GM06990 (cell line): ENCODE measurements at regions not wholly inside any gene's neighbourhood (a gene's known extent, or its start where the extent isn't known, plus 50 kb on each side); places are given as distances from the start of the nearest gene placed in this dataset.

Experiments used
- DNase-seq: peaks from one replicate; pipeline ENCODE4 v3.0.0-alpha.2; 2011; ENCODE audit not compliant: insufficient read length; ENCODE audit errors: extremely low read depth
- H3K27me3 ChIP-seq: replicated peaks from 2 replicates; pipeline ENCODE4 v1.6.0; 2011; ENCODE audit warnings: low read length; ENCODE audit not compliant: control insufficient read depth, insufficient read depth
- H3K36me3 ChIP-seq: 2 replicates; pipeline ENCODE4 v1.5.1; 2011; ENCODE audit warnings: low read length; ENCODE audit not compliant: control insufficient read depth, insufficient read depth
- H3K4me3 ChIP-seq: replicated peaks from 2 replicates; pipeline ENCODE4 v1.5.1; 2011; ENCODE audit warnings: low read depth, mild to moderate bottlenecking, control low read depth, low read length
- TF ChIP-seq, protein P1 (sequence below): IDR thresholded peaks from 2 replicates; pipeline ENCODE4 v1.5.1; 2011; ENCODE audit warnings: low read length, control low read depth, mild to moderate bottlenecking, inconsistent platforms; ENCODE audit not compliant: insufficient read depth, poor library complexity, severe bottlenecking

DNA sequence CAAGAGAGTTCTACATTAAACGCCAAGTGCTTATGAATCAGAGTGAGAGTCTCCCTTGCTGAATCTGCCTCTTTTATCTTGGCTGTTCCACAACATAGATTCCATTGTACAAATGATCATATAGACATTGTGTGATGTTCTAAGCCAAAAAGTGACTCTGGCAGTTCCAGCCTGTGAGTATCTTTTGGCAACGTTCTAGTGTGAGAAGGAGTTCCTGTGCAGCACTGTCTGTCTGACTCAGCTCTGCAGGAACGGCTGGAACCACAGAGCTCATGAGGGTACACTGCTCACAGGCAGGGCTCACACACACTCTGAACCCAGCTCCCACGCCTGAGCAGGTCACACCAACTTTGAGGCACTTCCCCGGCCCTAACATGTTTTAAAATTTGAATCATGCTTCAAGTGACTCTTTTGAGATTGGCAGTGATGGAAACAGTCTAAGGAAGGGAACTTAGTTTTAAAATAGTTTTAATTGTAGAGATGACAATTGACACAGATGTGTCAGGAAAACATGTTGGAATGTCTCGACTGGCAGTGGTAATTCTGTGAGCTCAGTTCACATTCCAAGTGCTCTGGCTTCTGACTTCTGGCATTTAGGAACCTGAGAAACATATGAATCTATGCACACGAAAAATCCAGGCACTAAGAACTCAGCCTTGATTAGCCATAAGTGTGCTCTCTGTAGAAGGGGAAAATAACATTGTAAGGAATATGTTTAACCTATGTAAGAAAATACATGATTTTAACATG lies 272.0 kb downstream of the UQCRFS1 start:
- no peak overlapping the region for H3K4me3 ChIP-seq
- no peaks in the 10 kb centered on the region for H3K27me3 ChIP-seq
- no peak for DNase-seq
- TF ChIP-seq, protein P1, sequence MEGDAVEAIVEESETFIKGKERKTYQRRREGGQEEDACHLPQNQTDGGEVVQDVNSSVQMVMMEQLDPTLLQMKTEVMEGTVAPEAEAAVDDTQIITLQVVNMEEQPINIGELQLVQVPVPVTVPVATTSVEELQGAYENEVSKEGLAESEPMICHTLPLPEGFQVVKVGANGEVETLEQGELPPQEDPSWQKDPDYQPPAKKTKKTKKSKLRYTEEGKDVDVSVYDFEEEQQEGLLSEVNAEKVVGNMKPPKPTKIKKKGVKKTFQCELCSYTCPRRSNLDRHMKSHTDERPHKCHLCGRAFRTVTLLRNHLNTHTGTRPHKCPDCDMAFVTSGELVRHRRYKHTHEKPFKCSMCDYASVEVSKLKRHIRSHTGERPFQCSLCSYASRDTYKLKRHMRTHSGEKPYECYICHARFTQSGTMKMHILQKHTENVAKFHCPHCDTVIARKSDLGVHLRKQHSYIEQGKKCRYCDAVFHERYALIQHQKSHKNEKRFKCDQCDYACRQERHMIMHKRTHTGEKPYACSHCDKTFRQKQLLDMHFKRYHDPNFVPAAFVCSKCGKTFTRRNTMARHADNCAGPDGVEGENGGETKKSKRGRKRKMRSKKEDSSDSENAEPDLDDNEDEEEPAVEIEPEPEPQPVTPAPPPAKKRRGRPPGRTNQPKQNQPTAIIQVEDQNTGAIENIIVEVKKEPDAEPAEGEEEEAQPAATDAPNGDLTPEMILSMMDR, result no peak
- no peaks in the 10 kb centered on the region for H3K36me3 ChIP-seq

DNA sequence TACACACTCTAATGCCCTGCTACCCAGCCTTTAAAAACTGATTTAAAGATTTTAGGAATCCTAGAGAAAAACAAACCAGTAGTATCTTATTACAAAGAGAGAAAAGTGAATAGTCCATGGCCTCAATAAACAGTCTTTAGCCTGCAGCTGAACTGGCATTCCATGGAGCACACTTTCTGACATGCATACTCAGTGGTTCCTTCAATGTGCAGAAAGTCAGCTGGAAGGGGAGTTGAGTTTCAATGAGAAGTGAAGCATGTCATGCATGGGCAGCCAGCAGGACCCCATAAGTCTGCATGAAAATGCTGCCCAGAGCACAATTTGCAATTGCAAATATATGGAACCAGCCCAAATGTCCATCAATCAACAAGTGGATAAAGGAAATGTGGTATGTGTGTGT lies 273.7 kb downstream of the UQCRFS1 start:
- no peak for DNase-seq
- TF ChIP-seq, protein P1, result no peak
- no peak overlapping the region for H3K4me3 ChIP-seq
- no peaks in the 10 kb centered on the region for H3K36me3 ChIP-seq
- no peaks in the 10 kb centered on the region for H3K27me3 ChIP-seq

DNA sequence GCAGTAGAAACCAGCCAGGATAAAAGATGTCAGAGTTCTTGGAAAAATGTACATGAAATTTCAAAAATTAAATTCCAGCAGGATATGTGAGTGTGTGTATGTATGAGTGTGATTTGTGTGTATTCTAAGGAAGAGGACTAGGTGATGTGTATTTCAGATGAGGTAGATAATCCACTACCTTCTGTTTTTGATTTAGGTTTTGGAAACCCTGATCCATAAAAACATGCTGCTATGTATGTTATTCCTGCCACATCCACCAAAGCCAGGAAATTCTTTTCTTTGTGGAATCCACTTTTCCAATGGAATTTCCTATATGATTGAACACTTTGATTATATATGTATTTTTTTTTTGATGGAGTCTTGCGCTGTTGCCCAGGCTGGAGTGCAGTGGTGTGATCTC lies 276.9 kb downstream of the UQCRFS1 start:
- Histone ChIP-seq H3K4me3 (no peak overlapping the region), H3K27me3 (no peaks in the 10 kb centered on the region), H3K36me3 (no peaks in the 10 kb centered on the region)
- TF ChIP-seq, protein P1, result no peak
- no peak for DNase-seq

DNA sequence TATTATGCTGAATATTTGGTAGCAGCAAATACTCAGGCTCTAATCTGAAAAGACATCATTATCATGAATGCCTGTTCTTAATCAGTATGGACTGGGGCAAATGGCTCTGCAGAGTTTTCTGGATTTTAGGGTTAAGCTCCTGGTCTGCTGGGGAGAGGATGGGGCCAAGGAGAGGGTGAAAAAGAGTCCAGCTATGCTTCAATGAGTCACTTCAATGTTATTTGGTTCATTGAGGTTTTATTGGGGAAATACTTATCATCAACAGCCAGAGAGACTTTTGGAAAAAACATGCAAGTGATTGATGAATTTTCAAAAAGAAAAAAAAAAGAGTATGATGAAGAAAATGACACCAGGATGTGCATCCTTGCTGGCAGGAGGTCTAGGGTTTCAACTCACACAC lies 278.3 kb downstream of the UQCRFS1 start:
- TF ChIP-seq, protein P1, result no peak
- no peak for DNase-seq
- Histone ChIP-seq H3K27me3 (no peaks in the 10 kb centered on the region), H3K4me3 (no peak overlapping the region), H3K36me3 (no peaks in the 10 kb centered on the region)

DNA sequence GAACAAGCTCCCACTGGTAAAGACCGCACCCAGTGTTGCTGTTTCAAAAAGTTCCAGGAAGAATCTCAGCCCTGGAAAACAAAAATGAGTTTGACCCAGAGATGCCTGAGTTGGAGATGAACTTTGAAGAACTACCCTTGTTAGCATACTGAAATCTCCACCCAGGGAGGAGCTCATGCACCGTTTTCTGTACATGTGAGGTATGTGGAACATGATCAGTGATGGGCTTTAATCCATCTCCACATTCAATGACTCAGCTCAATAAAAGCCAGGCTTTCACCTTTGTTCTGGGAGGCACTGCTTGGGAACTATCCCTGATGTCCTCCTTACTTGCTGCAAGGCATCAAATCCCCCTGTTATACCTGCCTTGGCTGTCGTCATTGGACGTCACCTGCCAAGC lies 279.9 kb downstream of the UQCRFS1 start:
- Histone ChIP-seq H3K4me3 (no peak overlapping the region), H3K27me3 (no peaks in the 10 kb centered on the region), H3K36me3 (no peaks in the 10 kb centered on the region)
- no peak for DNase-seq
- TF ChIP-seq, protein P1, result no peak

DNA sequence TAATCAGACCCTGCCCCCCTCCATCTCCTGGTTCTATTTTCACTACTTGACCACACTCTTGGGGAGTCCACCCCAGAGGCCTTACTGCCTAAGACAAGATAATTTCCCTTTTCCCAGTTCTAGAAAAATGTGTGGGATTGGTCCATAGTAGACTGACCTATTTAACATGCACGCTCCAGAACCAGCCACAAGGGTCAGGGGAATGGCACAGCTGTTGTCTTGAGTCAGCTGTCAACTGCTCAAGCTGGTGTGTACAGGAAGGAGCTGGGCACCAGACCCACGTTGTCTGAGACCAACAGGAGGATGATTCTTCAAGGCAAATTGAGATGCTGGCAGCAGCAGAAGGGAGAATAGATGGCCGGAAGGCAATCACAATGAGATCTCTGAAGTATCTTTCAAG lies 280.5 kb downstream of the UQCRFS1 start:
- Histone ChIP-seq H3K27me3 (no peaks in the 10 kb centered on the region), H3K4me3 (no peak overlapping the region), H3K36me3 (no peaks in the 10 kb centered on the region)
- TF ChIP-seq, protein P1, result no peak
- no peak for DNase-seq
